ENCODE measurements at regions not wholly inside any gene's neighbourhood (a gene's known extent, or its start where the extent isn't known, plus 50 kb on each side); places are given as distances from the start of the nearest gene placed in this dataset.
"Not testable (repeated sequence)": the region's sequence is repeated elsewhere in the genome, so short reads cannot be mapped to it uniquely, and the experiment has no call there.

DNA sequence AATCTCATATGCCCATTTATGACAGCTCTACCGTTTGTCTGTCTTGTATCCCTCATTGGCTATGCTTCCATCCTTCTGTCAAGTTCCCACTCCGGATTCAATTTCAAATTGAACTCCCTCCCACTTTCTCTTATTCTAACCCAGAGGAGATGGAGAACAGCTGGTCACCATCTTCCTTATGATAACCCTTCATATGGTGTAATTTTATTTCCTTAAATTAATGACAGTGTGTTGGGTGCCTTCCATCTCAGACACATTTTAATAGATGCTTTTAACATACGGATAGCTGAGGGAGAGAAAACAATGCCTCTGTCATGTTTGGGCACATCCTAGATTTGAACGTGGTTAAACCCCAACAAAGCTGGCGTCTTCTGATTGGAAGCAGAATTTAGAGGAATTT is 103.0 kb upstream of the PLXNA2 start:
- DNase-seq (ENCODE audit: low spot score): no peak

DNA sequence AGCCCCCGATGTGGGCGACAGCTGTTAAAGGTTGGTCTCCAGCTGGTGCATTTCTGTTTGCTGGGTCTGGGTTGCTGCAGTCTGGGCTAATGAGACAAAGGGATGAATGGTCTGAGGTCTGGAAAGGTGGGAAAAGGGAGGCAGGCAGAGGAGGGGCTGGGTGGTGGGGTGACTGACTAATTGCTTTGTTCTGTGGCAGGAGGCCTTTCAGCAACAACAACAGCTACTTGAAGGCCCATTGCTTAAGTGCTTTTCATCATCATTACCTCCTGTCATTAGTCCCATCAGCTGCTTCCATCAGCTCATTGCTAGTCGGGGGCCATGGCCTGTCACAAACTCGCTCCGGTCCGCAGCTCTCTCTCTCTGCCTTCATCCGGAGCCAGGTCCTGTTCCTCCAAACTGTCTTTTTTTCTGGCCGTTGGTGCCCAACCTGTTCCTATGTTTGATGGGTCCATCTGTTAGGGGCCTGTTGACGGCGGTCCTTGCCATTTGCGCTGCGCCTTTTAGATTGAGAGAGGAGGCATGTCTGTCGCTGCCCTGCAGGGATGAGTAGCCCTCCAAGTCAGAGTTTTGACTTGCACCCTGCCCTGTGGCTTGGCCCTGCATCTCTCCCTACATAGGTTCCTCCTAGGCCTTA is 105.6 kb upstream of the PLXNA2 start:
- no peak for DNase-seq (ENCODE audit: low spot score)

DNA sequence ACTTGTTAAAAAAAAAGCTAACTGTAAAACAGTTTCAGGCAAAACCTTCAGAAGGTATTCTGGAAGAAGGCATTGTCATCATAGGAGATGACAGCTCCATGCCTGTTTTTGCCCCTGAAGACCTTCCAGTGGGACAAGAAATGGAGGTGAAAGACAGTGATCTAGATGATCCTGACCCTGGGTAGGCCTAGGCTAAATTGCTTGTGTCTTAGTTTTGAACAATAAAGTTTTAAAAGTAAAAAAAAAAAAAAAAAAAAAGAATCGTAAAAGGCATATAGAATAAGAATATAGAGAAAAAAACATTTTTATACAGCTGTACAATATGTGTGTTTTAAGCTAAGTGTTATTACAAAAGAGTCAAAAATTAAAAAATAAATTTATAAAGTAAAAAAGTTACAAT is 106.6 kb upstream of the PLXNA2 start:
- no peak for DNase-seq (ENCODE audit: low spot score)

DNA sequence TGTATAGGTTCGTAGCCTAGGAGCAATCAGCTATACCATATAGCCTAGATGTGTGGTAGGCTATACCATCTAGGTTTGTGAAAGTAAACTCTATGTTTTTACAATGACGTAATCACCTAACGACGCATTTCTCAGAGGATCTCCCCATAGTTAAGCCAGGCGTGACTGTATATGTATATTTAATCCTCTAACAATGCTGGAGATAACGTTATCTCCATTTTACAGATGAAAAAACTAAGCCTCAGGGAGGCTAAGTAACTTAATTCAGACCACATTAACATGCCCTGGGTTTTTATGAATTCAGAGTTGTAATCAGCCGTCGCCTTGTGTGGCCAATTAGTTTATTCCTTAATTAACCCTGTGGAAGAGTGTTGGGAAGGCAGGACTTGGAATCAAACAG is 107.7 kb upstream of the PLXNA2 start:
- DNase-seq (ENCODE audit: low spot score): no peak

DNA sequence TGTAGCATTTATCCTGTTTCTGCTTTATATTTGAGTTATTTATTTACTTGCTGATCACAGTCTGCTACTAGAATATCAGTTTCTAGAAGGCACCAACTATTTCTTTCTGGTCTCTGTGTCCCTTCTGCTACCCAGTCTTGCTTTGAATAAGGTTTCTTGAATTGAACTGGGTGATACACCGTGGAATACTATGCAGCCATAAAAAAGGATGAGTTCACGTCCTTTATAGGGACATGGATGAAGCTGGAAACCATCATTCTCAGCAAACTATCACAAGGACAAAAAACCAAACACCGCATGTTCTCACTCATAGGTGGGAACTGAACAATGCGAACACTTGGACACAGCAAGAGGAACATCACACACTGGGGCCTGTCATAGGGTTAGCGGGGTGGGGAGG is 109.6 kb upstream of the PLXNA2 start:
- DNase-seq (ENCODE audit: low spot score): not testable (repeated sequence)

DNA sequence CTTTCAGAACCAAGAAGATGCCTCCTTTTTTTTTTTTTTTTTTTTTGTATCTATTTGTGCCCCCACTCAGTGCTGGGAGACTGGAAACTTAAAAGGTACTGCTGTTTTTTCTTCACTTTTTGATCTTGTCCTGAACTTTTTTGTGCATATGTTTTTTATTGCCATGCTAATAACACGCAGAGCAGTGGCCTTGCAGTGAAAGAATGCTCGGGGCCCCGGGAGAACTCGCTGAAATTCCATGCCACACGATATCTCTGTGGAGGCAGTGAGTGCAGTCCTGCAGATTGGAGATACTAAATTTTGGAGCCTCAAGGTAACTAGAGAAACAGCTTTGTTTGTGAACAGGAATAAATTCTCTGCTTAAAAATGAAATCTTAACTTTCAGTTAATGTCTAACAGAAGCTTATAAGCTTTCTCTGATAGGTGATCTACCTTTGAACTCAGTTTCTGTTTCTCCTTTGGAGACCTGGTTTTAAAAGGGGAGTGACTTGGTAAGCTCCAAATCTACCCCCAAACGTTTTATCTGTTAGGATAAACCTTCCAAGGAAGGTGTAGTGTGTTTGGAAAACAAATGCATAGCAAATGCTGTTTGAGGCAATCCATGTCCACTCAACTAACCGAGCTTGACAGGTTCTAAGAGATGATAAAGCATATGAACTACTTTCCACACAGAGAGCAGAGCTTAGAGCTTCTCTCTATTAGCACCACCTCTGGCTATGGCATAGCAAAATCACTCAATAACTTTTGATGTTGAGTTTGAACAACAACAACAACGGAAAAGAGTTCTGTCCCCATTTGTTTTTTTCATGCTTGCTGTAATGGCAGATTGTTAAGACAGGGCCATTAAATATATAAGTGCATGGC is 113.7 kb upstream of the PLXNA2 start:
- no peak for DNase-seq (ENCODE audit: low spot score)

DNA sequence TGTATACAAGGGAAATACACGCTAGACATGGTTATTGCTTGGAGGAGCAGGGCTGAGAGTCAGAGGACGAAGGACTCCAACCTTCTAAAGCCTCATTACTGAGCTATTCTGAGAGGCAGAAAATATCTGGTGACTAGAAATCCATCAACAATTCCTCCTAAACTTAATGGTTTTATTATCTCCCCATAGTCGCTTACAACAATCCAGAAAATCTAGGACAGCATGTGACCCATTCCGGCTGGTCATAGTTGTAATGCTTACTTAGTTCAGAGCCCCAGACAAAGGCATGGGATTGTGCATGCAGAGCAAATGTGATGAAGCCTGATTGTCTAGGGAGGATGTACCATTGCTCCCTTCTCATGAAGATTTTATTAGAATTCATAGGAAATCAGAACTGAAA is 114.5 kb upstream of the PLXNA2 start:
- DNase-seq (ENCODE audit: low spot score): no peak

DNA sequence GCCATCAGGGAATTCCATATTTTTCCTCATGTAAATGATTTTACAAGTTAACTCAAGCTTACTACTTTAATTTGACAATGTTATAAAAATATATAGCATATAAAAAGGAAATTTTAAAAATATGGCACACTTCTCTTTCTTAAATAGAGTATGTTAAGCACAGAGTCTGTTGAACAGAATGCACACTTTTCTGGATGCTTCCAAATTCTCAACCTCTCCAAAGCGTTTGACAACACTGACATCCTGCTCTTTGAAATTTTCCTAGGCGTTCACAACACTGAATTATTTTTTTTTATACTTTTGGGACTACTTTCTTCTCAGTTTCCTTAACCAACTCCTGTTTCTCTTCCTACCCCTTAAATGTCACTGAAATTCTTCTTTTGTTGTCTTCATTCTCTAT is 117.8 kb upstream of the PLXNA2 start:
- no peak for DNase-seq (ENCODE audit: low spot score)

DNA sequence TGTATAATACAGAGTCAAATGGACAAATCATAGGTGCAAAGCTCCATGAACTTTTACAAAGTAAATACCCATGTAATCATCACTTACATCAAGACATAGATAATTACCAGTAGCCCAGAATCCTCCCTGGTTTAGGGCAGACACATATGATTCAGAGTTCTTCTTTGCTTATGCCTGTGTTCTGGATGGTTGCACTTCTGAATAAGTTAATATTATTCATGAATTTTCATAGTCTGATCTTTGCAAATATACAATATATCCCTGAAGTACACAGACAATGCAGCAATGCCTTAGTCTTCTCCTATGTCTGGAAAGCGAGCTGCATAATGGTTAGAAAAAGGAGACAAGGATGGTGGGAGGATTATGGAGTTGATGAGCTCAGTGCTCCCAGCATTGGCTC is 122.4 kb upstream of the PLXNA2 start:
- DNase-seq (ENCODE audit: low spot score): no peak

DNA sequence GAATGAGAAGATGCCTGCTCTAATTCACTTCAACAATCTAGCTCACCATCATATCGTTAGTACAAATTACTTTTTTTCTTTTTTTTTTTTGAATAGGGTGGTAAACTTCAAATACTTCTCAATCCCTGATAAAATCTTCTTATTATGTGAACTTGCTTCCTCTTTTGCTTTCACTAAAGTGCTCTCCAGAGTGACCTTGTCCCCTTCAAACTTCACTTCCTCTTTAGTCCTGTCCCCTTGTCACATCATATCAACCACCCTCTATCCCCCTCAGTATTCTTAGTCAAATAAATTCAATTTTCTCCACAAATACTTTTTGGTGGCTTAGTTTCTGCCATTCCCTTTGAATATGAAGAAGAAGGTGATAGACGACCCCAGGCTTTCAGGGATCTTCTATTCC is 124.9 kb upstream of the PLXNA2 start:
- DNase-seq (ENCODE audit: low spot score): no peak

DNA sequence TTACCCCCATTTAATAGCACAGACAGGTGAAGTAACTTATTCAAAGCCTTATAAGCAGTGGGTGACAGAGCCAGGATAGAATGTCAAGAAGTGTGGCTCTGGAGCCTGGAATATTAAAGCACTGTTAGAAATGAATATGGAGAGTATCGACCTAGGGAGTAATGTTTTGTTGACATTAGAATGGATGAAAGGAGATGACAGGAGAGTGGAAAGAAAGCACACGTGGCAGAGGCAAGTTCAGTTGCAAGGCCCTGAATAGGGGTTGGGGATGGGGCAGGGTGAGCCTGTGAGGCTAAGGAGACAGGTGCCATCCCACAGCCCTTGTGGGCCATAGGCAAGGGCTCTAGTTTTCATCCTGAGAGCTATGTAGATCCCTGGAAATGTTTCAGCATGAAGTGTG is 125.5 kb upstream of the PLXNA2 start:
- no peak for DNase-seq (ENCODE audit: low spot score)

DNA sequence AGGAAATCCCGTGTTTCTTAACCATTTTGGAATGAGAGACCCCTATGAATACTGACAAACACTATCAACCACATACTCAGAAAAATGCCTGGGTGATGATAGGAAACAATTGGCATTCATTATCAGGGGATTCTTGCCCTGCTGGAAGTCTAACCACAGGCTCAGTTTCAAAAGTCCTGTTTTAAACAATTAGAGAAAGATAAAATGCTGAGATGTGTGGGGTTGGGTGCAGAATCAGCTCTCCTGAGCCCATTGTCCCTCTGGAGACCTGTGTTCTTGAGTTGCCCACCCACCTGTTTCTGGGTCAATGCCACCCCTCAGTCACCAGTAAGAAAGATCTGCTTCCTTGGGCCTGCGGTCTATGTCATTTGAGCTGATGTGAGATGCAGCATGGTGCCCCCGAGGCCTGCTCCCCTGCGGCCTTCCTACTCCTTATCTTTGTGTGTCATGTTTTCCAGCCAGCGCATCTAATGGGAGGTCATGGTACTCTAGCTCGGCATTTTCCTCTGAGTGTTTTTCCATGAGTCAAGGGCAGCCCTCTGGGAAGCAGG is 130.3 kb upstream of the PLXNA2 start:
- no peak for DNase-seq (ENCODE audit: low spot score)

DNA sequence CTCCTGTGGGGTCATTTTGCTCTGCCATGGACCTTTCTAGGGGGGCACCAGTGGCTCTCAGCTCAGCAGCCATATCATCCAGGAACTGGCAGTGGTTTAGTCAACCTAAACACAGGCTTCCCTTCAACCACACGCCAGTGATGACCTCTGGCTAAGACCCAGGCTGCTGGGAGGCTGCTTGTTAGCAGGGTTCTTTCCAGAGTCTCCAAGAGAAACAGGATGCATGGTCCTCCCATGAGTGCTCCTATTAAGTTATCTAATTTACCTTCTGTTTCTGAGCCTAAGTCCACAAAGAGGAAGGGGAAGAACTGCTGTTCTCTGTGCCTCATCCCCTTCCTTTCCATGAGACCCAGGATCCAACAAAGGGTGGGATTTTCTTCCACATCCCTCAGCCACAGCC is 137.3 kb upstream of the PLXNA2 start:
- DNase-seq (ENCODE audit: low spot score): no peak

DNA sequence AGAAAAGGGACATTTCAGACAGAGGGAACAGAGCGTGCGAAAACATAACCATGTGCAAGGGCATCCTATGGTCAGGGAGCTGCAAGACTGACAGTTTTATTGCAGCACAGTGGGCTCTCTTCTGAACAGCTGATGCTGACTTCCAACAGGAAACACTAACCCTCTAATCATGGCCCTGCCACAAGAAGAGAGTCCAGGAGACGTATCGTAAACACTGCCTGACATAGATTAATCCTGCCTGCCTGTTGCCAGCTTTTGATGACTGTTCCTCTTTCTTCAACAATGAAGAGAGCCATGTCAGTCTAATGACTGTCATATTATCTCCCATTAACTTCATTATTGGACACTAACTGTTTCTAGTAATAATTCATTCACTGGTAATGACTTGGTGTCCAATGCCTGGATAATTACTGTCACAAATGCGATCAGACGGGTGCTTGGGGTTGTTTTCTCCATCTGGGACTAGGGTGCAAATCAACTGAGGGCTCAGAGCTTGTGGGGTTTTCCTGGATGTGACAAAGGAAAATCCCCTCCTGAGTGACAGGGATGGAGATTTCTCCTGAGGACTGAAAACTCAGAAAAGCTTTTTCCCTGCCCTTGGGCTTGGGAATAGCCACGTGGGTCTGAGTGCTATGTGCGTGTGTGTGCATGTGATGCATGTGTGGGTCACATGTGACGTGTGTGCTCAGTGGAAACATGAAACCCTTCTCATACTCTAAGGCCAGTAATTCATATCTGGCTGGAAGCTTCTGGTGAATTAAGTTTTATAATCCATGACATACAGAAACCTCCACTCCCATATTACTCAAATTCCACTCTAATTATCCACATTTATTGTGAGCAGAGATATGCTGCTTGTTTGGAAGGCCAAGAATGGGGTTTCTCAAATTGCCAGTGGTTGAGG is 144.0 kb upstream of the PLXNA2 start:
- no peak for DNase-seq (ENCODE audit: low spot score)

DNA sequence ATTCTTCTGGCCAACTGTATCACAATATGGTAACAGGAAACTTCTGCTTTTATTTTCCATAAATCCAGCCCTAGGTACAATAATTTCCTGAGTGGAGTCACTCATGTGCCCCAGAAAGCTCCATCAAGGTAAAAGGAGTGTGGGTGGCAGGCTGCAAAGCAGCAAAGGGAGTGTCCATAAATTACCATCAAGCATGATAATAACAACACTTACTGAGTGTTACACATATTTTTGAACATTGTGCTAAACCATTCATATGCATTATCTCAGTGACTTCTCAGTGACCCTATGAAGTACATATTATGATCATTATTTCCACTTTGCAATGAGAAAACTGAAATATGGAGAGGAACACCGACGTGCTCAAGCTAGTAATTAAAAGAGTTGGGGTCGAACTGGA is 149.2 kb upstream of the PLXNA2 start:
- no peak for DNase-seq (ENCODE audit: low spot score)

DNA sequence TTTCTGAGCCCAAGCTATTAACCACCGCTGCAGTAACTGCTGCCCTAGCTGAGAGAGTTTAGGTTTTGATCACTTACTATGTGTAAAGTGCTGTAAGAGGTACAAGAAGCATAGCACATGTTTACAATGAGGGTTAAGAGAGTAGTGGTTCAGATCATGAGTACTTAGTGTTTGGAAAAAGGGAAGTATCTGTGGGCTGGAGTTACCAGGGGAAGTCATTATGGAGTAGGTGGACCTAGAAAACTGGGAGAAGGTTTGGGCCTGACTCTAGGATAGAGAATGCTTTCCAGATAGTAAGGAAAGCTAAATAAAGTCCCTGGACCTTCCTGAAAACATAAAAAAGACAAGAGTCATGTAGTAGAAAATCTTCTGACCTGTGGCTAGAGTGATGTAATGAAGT is 149.6 kb upstream of the PLXNA2 start:
- no peak for DNase-seq (ENCODE audit: low spot score)

DNA sequence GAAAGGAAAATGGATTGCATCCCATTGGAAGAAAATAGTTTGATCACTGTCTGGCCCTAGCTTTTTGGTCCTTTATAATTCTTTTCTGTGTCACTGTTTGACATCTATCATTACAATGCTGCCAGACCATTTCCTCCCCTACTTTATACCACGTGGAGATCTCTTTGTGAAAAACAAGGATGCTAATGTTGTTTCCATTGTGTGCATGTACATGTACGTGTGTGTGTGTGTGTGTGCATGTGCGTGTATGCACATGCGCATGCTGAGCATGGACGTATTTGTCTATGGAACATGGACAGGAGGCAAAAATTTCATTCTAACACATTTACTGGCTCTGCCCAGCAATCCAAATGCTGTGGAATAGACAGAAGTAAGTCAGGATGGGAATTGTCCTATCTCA is 153.1 kb upstream of the PLXNA2 start:
- DNase-seq (ENCODE audit: low spot score): no peak

DNA sequence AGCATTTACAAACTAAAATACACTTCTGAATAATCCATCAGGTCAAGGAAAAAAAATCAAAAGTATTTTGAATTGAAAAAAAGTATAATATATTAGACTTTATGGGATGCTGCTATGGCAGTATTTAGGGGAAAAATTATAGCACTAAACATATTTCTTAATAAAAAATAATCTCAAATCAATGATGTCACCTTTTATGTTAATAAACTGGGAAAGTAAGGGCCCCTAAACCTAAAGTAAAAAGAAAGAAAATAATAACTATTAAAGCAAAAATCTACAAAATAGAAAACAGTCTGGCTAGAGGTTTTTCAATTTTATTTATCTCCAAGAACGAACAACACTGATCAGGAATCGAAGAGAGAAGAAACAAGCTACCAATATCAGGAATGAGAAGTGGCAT is 160.8 kb upstream of the PLXNA2 start:
- DNase-seq (ENCODE audit: low spot score): no peak

DNA sequence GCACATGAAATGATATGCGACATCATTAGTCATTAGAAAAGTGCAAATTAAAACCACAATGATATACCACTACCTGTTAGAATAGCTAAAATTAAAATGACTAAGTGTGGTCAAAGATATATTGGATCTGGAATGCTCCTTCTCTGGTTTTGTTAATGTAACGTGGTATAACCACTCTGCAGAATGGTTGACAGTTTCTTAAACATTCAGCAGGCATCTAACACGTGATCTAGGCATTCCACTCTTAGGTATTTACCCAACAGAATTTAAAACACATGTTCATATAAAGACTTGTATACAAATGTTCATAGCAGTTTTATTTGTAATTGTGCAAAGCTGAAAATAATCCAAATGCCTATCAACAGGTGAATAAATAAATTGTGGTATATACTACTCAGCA is 165.0 kb upstream of the PLXNA2 start:
- no peak for DNase-seq (ENCODE audit: low spot score)

DNA sequence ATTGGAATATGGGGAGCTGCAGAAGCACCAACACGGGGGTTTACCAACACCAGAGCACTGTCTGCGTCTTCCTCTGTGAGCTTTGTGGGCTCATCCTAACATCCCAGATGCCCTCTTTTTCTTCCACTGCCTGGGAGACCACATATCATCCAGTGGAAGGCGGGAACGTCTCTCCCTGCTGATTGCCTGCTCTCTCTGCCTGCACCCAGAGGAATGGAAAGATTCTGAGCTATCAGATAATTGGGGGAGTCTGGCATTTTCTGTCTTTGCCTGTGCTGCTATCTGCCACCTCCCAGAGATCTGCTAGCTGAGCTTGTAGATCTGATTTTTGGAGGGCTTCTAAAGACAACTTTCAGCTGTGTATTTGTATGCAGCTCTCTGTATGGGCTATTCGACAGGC is 166.2 kb upstream of the PLXNA2 start:
- no peak for DNase-seq (ENCODE audit: low spot score)

DNA sequence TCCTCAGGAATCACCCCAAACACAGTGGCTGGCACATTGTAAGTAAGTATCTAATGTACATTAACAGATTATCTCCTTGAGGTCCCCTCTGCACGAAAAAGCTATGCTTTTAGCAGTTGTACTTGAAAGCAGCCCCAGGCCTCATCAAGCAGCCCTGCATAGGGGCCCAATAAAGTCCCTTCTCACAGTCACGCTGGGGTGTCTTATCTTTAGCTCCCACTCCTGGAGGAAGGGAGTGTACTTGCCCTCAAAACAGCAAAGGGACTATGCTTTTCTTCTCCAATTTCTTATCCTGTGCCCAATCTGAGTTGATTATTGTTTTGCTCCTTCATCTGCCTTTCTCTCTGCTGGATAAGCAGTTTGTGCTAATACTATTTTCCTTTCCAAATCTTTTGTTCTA is 168.8 kb upstream of the PLXNA2 start:
- no peak for DNase-seq (ENCODE audit: low spot score)

DNA sequence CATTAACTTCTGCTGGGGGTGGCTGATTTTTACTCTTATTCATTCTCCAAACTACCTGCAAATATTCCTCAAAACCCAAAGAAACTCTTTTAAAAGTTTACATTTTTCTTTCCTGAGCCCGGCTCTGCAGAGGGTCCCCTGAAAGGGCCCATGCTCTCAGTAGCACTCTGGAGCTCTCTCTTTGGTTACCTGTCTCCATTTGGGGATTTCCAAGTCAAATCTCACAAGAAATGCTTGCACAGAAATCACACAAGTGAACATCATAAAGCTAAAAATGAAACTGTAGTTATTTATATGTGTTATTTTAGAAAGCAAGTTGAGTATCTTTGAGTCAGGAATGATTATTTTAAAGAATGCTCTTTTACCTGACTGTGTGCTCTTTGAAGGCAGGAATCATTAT is 174.5 kb upstream of the PLXNA2 start:
- no peak for DNase-seq (ENCODE audit: low spot score)

Measured in HT-29 (cell line).